ENCODE measurements at regions not wholly inside any gene's neighbourhood (a gene's known extent, or its start where the extent isn't known, plus 50 kb on each side); places are given as distances from the start of the nearest gene placed in this dataset.
"Not testable (repeated sequence)": the region's sequence is repeated elsewhere in the genome, so short reads cannot be mapped to it uniquely, and the experiment has no call there.

- DNase-seq: no peak
Observed at GRCh38 chr14:104306450-104307040, 168.2 kb downstream of the KIF26A start.

- DNase-seq: no peak
Observed at GRCh38 chr14:104307246-104307626, 168.8 kb downstream of the KIF26A start.

- DNase-seq: no peak
Observed at GRCh38 chr14:104307627-104308401, 169.4 kb downstream of the KIF26A start.

- not testable (repeated sequence) for DNase-seq
Observed at GRCh38 chr14:104308534-104308933, 170.1 kb downstream of the KIF26A start.

- DNase-seq: no peak
Observed at GRCh38 chr14:104309657-104310369, 171.4 kb downstream of the KIF26A start.

GRCh38 chr14:104311358-104311757 lies 173.0 kb downstream of the KIF26A start:
- no peak for DNase-seq

GRCh38 chr14:104313674-104314073 lies 175.3 kb downstream of the KIF26A start:
- no peak for DNase-seq

GRCh38 chr14:104314251-104314941 lies 176.0 kb downstream of the KIF26A start:
- DNase-seq: no peak

- no peak for DNase-seq
Observed at GRCh38 chr14:104315169-104315568, 176.8 kb downstream of the KIF26A start.

GRCh38 chr14:104315625-104316024 lies 177.2 kb downstream of the KIF26A start:
- no peak for DNase-seq

GRCh38 chr14:104316121-104316722 lies 177.8 kb downstream of the KIF26A start:
- no peak for DNase-seq

GRCh38 chr14:104316723-104317491 lies 178.5 kb downstream of the KIF26A start:
- no peak for DNase-seq

GRCh38 chr14:104317492-104317805 lies 179.1 kb downstream of the KIF26A start:
- DNase-seq: no peak

- DNase-seq: no peak
Observed at GRCh38 chr14:104317975-104318557, 179.7 kb downstream of the KIF26A start.

GRCh38 chr14:104318558-104319490 lies 180.4 kb downstream of the KIF26A start:
- no peak for DNase-seq

- DNase-seq: no peak
Observed at GRCh38 chr14:104319491-104320241, 181.3 kb downstream of the KIF26A start.

GRCh38 chr14:104320611-104321086 lies 182.3 kb downstream of the KIF26A start:
- no peak for DNase-seq

- DNase-seq: no peak
Observed at GRCh38 chr14:104321088-104321801, 182.9 kb downstream of the KIF26A start.

- no peak for DNase-seq
Observed at GRCh38 chr14:104321802-104322130, 183.4 kb downstream of the KIF26A start.

All from NCI-H1092 treated with DMSO at 0.1 percent for 48 hours (cell line).